Heart left ventricle (tissue), 13 donors: ENCODE measurements at regions not wholly inside any gene's neighbourhood (a gene's known extent, or its start where the extent isn't known, plus 50 kb on each side); places are given as distances from the start of the nearest gene placed in this dataset.

Experiments
- POLR2A ChIP-seq, 2 donors: fragments of 450-650 bp; IDR thresholded peaks; one replicate each; pipeline ENCODE4 v1.6.1; 2017; ENCODE audit warnings: antibody characterized with exemption in 2 of 2, mild to moderate bottlenecking in 2 of 2, moderate library complexity in 2 of 2
- TF ChIP-seq, protein P1 (sequence below), 12 donors: fragments of 200-600 bp; sonication (generic) in 4 of 12; IDR thresholded peaks; one replicate each; pipeline versions ENCODE4 v1.5.0 to v1.8.0; 2018 to 2022; ENCODE audit warnings: antibody characterized with exemption in 12 of 12, mild to moderate bottlenecking in 5 of 12
- donor health status: ischemic (EF 13 %, LVEDD 7.1; RV severe dilation, severe dysfunction).
- donor health status: DM: no; HTN: yes; CAD: no.
- donor health status: DM: no; HTN: no; CAD: no.
- donor health status: ischemic (EF 25% LVEDD 6.9; RV normal size, moderate dysfunction).
- donor health status: ischemic (EF 25% LVEDD 5.7; RV mildly dilated, moderate dysfunction).
- donor health status: ischemic (EF 35%, LVEDD 5.7; RV mildly dilated, moderate dysfunction).
- donor health status: nonischemic (EF 11% LVEDD 7.7; RV severe dilation, severe dysfunction).
- donor health status: DM: yes; HTN: yes; CAD: no.
- donor health status: PGD.
- donor health status: ischemic (EF 29% LVEDD 5.4; RV normal size, mild dysfunction).
- donor health status: nonischemic (EF 23%, LVEDD 6.1; RV moderate dilation, normal function).

DNA sequence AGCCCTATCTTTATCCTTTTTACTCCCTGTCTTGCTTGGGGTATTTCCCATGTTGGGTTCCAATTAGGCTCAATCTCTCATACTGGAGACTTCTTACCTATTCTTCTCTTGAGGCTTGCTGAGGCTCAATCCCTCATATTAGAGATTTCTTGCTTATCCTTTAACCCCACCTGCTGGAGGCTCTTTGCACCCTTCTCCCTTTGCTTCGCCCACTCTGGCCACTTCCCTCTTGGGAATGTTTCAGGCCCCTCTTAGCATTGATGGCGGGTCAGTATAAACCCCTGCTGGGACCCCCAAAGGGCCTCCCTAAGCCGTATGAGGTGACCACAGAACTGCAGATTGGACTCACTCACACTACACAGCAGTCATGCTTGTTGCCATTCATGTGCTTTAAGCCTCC lies 69.3 kb upstream of the CDK20 start:
- TF ChIP-seq, protein P1, sequence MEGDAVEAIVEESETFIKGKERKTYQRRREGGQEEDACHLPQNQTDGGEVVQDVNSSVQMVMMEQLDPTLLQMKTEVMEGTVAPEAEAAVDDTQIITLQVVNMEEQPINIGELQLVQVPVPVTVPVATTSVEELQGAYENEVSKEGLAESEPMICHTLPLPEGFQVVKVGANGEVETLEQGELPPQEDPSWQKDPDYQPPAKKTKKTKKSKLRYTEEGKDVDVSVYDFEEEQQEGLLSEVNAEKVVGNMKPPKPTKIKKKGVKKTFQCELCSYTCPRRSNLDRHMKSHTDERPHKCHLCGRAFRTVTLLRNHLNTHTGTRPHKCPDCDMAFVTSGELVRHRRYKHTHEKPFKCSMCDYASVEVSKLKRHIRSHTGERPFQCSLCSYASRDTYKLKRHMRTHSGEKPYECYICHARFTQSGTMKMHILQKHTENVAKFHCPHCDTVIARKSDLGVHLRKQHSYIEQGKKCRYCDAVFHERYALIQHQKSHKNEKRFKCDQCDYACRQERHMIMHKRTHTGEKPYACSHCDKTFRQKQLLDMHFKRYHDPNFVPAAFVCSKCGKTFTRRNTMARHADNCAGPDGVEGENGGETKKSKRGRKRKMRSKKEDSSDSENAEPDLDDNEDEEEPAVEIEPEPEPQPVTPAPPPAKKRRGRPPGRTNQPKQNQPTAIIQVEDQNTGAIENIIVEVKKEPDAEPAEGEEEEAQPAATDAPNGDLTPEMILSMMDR (IDR thresholded peaks at IDR 0.05), result no peak
- TF ChIP-seq POLR2A (IDR thresholded peaks at IDR 0.05), result no peak
